ENCODE measurements at regions not wholly inside any gene's neighbourhood (a gene's known extent, or its start where the extent isn't known, plus 50 kb on each side); places are given as distances from the start of the nearest gene placed in this dataset.

- no peak for TF ChIP-seq USF1 (IDR thresholded peaks at IDR 0.05)
- no peak for TF ChIP-seq MAX (IDR thresholded peaks at IDR 0.05)
- TF ChIP-seq RAD21 (IDR thresholded peaks at IDR 0.05; ENCODE audit: low read depth), result no peak
- no peak for TF ChIP-seq ZBTB7A (IDR thresholded peaks at IDR 0.05; ENCODE audit: low read depth)
- no peak for TF ChIP-seq YY1 (IDR thresholded peaks at IDR 0.05; ENCODE audit: low read depth)
- no peak for TF ChIP-seq EP300 (IDR thresholded peaks at IDR 0.05; ENCODE audit: borderline replicate concordance)
- no peak for TF ChIP-seq CREB1 (IDR thresholded peaks at IDR 0.05; ENCODE audit: low read depth)
- TF ChIP-seq CEBPB (IDR thresholded peaks at IDR 0.05), result no peak
- TF ChIP-seq TCF12 (IDR thresholded peaks at IDR 0.05; ENCODE audit: low read depth), result no peak
- no peak for TF ChIP-seq NFIC (IDR thresholded peaks at IDR 0.05)
- no peak for TF ChIP-seq FOXM1 (IDR thresholded peaks at IDR 0.05; ENCODE audit: borderline replicate concordance, low read depth)
- TF ChIP-seq TEAD4 (IDR thresholded peaks at IDR 0.05), result no peak
- no peak for TF ChIP-seq EGR1 (IDR thresholded peaks at IDR 0.05)
These were observed 214.3 kb upstream of the ESRRG start for GRCh38 chr1:216937491-216937890.

GRCh38 chr1:216936779-216937178 lies 213.6 kb upstream of the ESRRG start:
- TF ChIP-seq TCF12 (IDR thresholded peaks at IDR 0.05; ENCODE audit: low read depth) (no peak), ZBTB7A (IDR thresholded peaks at IDR 0.05; ENCODE audit: low read depth) (no peak)

GRCh38 chr1:216935901-216936300 lies 212.7 kb upstream of the ESRRG start:
- TF ChIP-seq RAD21 (IDR thresholded peaks at IDR 0.05; ENCODE audit: low read depth), result no peak
- no peak for TF ChIP-seq CREB1 (IDR thresholded peaks at IDR 0.05; ENCODE audit: low read depth)
- no peak for TF ChIP-seq NFIC (IDR thresholded peaks at IDR 0.05)
- no peak for TF ChIP-seq TCF12 (IDR thresholded peaks at IDR 0.05; ENCODE audit: low read depth)
- no peak for TF ChIP-seq CEBPB (IDR thresholded peaks at IDR 0.05)
- TF ChIP-seq TEAD4 (IDR thresholded peaks at IDR 0.05), result no peak
- no peak for TF ChIP-seq REST (IDR thresholded peaks at IDR 0.05; ENCODE audit: low read depth)
- no peak for TF ChIP-seq MAX (IDR thresholded peaks at IDR 0.05)
- TF ChIP-seq FOXM1 (IDR thresholded peaks at IDR 0.05; ENCODE audit: borderline replicate concordance, low read depth), result no peak
- TF ChIP-seq EP300 (IDR thresholded peaks at IDR 0.05; ENCODE audit: borderline replicate concordance), result no peak
- TF ChIP-seq ZBTB7A (IDR thresholded peaks at IDR 0.05; ENCODE audit: low read depth), result no peak
- TF ChIP-seq USF1 (IDR thresholded peaks at IDR 0.05), result no peak
- TF ChIP-seq EGR1 (IDR thresholded peaks at IDR 0.05), result no peak

GRCh38 chr1:216932424-216932823 lies 209.2 kb upstream of the ESRRG start:
- no peak for TF ChIP-seq TCF12 (IDR thresholded peaks at IDR 0.05; ENCODE audit: low read depth)
- TF ChIP-seq USF1 (IDR thresholded peaks at IDR 0.05), result no peak
- no peak for TF ChIP-seq TAF1 (IDR thresholded peaks at IDR 0.05; ENCODE audit: low read depth)
- TF ChIP-seq CEBPB (IDR thresholded peaks at IDR 0.05), result no peak
- TF ChIP-seq EP300 (IDR thresholded peaks at IDR 0.05; ENCODE audit: borderline replicate concordance), result no peak

- no peak for TF ChIP-seq CREB1 (IDR thresholded peaks at IDR 0.05; ENCODE audit: low read depth)
- no peak for TF ChIP-seq TCF12 (IDR thresholded peaks at IDR 0.05; ENCODE audit: low read depth)
- no peak for TF ChIP-seq RAD21 (IDR thresholded peaks at IDR 0.05; ENCODE audit: low read depth)
- TF ChIP-seq CEBPB (IDR thresholded peaks at IDR 0.05), result no peak
- no peak for TF ChIP-seq FOXM1 (IDR thresholded peaks at IDR 0.05; ENCODE audit: borderline replicate concordance, low read depth)
- TF ChIP-seq EP300 (IDR thresholded peaks at IDR 0.05; ENCODE audit: borderline replicate concordance), result no peak
- no peak for TF ChIP-seq USF1 (IDR thresholded peaks at IDR 0.05)
- no peak for TF ChIP-seq ZBTB7A (IDR thresholded peaks at IDR 0.05; ENCODE audit: low read depth)
- TF ChIP-seq YY1 (IDR thresholded peaks at IDR 0.05; ENCODE audit: low read depth), result no peak
- no peak for TF ChIP-seq NFIC (IDR thresholded peaks at IDR 0.05)
- TF ChIP-seq TAF1 (IDR thresholded peaks at IDR 0.05; ENCODE audit: low read depth), result no peak
- no peak for TF ChIP-seq MAX (IDR thresholded peaks at IDR 0.05)
- no peak for TF ChIP-seq EGR1 (IDR thresholded peaks at IDR 0.05)
- TF ChIP-seq TEAD4 (IDR thresholded peaks at IDR 0.05), result no peak
- no peak for TF ChIP-seq REST (IDR thresholded peaks at IDR 0.05; ENCODE audit: low read depth)
These were observed 206.8 kb upstream of the ESRRG start for GRCh38 chr1:216929870-216930582.
